GM23248 (cell line): ENCODE measurements at regions not wholly inside any gene's neighbourhood (a gene's known extent, or its start where the extent isn't known, plus 50 kb on each side); places are given as distances from the start of the nearest gene placed in this dataset.

Experiments used
- DNase-seq: peaks from one replicate; pipeline ENCODE4 v3.0.0-alpha.2; 2015
- H2AFZ ChIP-seq: fragments of 200-600 bp; sonication (generic); 2 replicates; pipeline ENCODE4 v1.6.1; 2016; ENCODE audit warnings: antibody characterized with exemption
- H3F3A ChIP-seq: fragments of 200-600 bp; sonication (generic); 2 replicates; pipeline ENCODE4 v1.6.1; 2016; ENCODE audit warnings: mild to moderate bottlenecking, antibody characterized with exemption, mixed run types; ENCODE audit not compliant: insufficient read depth
- H3K27ac ChIP-seq: fragments of 200-600 bp; sonication (generic); 2 replicates; pipeline ENCODE4 v1.5.1; 2016; ENCODE audit warnings: mild to moderate bottlenecking
- H3K27me3 ChIP-seq: fragments of 200-600 bp; sonication (generic); replicated peaks from 2 replicates; pipeline ENCODE4 v1.6.1; 2016; ENCODE audit warnings: mild to moderate bottlenecking; ENCODE audit not compliant: insufficient read depth
- H3K36me3 ChIP-seq: fragments of 200-600 bp; sonication (generic); 2 replicates; pipeline ENCODE4 v1.6.1; 2016; ENCODE audit warnings: low read depth, mild to moderate bottlenecking
- H3K4me1 ChIP-seq: fragments of 200-600 bp; sonication (generic); 2 replicates; pipeline ENCODE4 v1.6.1; 2016; ENCODE audit warnings: mild to moderate bottlenecking; ENCODE audit not compliant: insufficient read depth
- H3K4me2 ChIP-seq: fragments of 200-600 bp; sonication (generic); one replicate; pipeline ENCODE4 v1.6.1; 2016; ENCODE audit warnings: mild to moderate bottlenecking; ENCODE audit not compliant: unreplicated experiment
- H3K4me3 ChIP-seq: fragments of 200-600 bp; sonication (generic); 2 replicates; pipeline ENCODE4 v1.5.1; 2016; ENCODE audit warnings: mild to moderate bottlenecking
- H3K79me2 ChIP-seq: fragments of 200-600 bp; sonication (generic); 2 replicates; pipeline ENCODE4 v1.6.1; 2016; ENCODE audit warnings: mild to moderate bottlenecking; ENCODE audit not compliant: insufficient read depth
- H3K9ac ChIP-seq: fragments of 200-600 bp; sonication (generic); 2 replicates; pipeline ENCODE4 v1.6.1; 2016; ENCODE audit warnings: mild to moderate bottlenecking
- H3K9me2 ChIP-seq: fragments of 200-600 bp; sonication (generic); 2 replicates; pipeline ENCODE4 v1.6.1; 2016; ENCODE audit warnings: mixed run types, mild to moderate bottlenecking, moderate library complexity; ENCODE audit not compliant: insufficient read depth
- H3K9me3 ChIP-seq: fragments of 200-600 bp; sonication (generic); one replicate; pipeline ENCODE4 v1.6.1; 2017; ENCODE audit warnings: low read depth
- H4K20me1 ChIP-seq: fragments of 200-600 bp; sonication (generic); 2 replicates; pipeline ENCODE4 v1.6.0; 2016; ENCODE audit not compliant: insufficient read depth
- EZH2 ChIP-seq: fragments of 200-600 bp; sonication (generic); IDR thresholded peaks from 2 replicates; pipeline ENCODE4 v1.6.1; 2018; ENCODE audit warnings: antibody characterized with exemption, mild to moderate bottlenecking; ENCODE audit not compliant: insufficient read depth, poor library complexity, severe bottlenecking
- EZH2phosphoT487 ChIP-seq: fragments of 200-600 bp; sonication (generic); IDR thresholded peaks from 2 replicates; pipeline ENCODE4 v1.6.1; 2018; ENCODE audit warnings: antibody characterized with exemption, moderate library complexity, mild to moderate bottlenecking, low read depth; ENCODE audit not compliant: insufficient read depth
- WGBS, 2 experiments: methylation state at CpG; one replicate each; pipeline ENCODE4 v1.1.6; 2015 to 2017; ENCODE audit warnings: low lambda C conversion rate in 2 of 2, low coverage in 1 of 2; ENCODE audit errors: missing lambda C conversion rate in 2 of 2; 5-methylcytosine and 5-hydroxymethylcytosine counted together
- in situ Hi-C: fragments of 300-500 bp; cut with MboI; formaldehyde crosslinking; loops from 2 replicates; pipeline ENCODE4 v1.15.0; 2020

DNA sequence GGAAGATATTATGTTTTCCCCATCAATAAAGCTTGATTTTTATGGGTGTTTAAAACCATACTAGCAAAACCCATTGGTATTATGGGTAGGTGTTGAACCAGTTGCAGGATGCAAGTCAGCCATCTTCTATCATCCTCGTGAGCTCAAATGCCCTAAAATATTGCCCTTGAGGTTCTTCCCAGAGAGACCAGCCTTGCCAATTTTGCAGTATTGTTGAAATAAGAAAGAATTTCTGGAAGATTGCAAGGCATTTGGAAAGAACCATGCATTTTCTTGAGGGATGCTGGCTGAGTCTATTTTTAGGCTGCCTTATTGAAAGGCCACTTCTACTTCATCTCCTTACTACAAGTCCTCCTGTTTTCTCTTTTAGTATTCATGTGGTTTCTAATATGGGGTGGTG is 60.9 kb upstream of the SOD3 start:
- Histone ChIP-seq H3K4me2 (no peak overlapping the region), H3K4me3 (no peak overlapping the region), H2AFZ (no peak overlapping the region), H3F3A (peaks cover 7% of the 10 kb centered on the region), H3K27me3 (no peaks in the 10 kb centered on the region), H3K36me3 (no peaks in the 10 kb centered on the region), H3K9me3 (no peaks in the 10 kb centered on the region), H3K4me1 (0 out of 2 replicates have a peak, but pooled peaks cover 5% of the 10 kb centered on the region), H3K79me2 (no peaks in the 10 kb centered on the region), H3K9ac (no peak overlapping the region), H4K20me1 (no peaks in the 10 kb centered on the region), H3K9me2 (no peaks in the 10 kb centered on the region), H3K27ac (no peak overlapping the region)
- TF ChIP-seq EZH2 (no peak), EZH2phosphoT487 (no peak)
- 4 to 7% methylated on average over 1 of the region's 1 CpG for WGBS, 2 experiments
- in situ Hi-C loops, result no loop called here
- DNase-seq, result peak; percentile 48

DNA sequence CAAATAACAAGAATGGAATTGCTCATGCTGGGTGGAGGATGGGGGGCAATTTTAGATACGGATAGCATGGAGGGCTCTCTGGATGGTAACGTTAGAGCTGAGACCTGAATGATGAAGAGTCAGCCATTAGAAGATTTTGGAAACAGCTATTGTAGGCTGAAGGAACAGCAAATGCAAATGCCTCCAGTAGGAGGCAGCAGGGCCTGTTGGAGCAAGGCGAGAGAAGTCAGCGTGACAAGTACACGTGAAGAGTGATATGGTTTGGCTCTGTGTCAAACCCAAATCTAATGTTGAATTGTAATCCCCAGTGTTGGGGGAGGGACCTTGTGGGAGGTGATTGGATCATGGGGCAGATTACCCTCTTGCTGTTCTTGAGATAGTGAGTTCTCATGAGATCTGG is 59.3 kb upstream of the SOD3 start:
- no peak overlapping the region for H2AFZ ChIP-seq

DNA sequence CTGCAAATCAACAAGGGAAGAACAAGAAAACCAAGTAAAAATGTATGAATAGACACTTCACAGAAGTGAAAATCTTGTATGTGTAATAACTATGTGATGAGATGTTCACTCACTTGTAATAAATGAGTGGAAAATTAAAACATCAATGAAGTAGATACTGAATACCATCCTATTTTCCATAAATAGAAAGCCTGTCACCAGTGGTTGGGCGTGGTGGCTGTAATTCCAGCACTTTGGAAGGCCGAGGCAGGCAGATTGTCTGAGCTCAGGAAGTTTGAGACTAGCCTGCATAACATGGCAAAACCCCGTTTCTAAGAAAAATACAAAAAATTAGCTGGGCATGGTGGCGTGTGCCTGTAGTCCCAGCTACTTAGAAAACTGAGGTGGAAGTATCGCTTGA is 53.5 kb upstream of the SOD3 start:
- TF ChIP-seq EZH2, result no peak
- TF ChIP-seq EZH2phosphoT487, result no peak
- Histone ChIP-seq H2AFZ (peak overlapping the region; percentile 56), H3K79me2 (no peaks in the 10 kb centered on the region), H3K4me2 (peak overlapping the region; percentile 24), H4K20me1 (no peaks in the 10 kb centered on the region), H3K27ac (no peak overlapping the region), H3F3A (no peaks in the 10 kb centered on the region), H3K4me1 (peaks cover 11% of the 10 kb centered on the region), H3K9me3 (no peaks in the 10 kb centered on the region), H3K36me3 (no peaks in the 10 kb centered on the region), H3K9me2 (no peaks in the 10 kb centered on the region), H3K9ac (no peak overlapping the region), H3K27me3 (no peaks in the 10 kb centered on the region), H3K4me3 (no peak overlapping the region)
- in situ Hi-C loops, result no loop called here
- peak; percentile 16 for DNase-seq
- 10 to 20% methylated on average over 5 of the region's 5 CpGs for WGBS, 2 experiments

More for the DNA sequence above, 59.3 kb upstream of the SOD3 start:
- no peak for TF ChIP-seq EZH2phosphoT487
- TF ChIP-seq EZH2, result no peak
- in situ Hi-C loops, result no loop called here
- Histone ChIP-seq H3K4me2 (no peak overlapping the region), H3F3A (no peaks in the 10 kb centered on the region; the same call in 1 of the 2 replicates), H3K9me3 (no peaks in the 10 kb centered on the region), H3K9me2 (no peaks in the 10 kb centered on the region), H3K4me3 (no peak overlapping the region), H3K4me1 (0 out of 2 replicates have a peak, but pooled peaks cover 5% of the 10 kb centered on the region), H3K27me3 (no peaks in the 10 kb centered on the region), H3K9ac (no peak overlapping the region), H3K36me3 (no peaks in the 10 kb centered on the region), H4K20me1 (no peaks in the 10 kb centered on the region), H3K27ac (no peak overlapping the region), H3K79me2 (no peaks in the 10 kb centered on the region)
- DNase-seq, result peak; percentile 42
- WGBS, 2 experiments, result 61 to 68% methylated on average over 5 of the region's 5 CpGs

DNA sequence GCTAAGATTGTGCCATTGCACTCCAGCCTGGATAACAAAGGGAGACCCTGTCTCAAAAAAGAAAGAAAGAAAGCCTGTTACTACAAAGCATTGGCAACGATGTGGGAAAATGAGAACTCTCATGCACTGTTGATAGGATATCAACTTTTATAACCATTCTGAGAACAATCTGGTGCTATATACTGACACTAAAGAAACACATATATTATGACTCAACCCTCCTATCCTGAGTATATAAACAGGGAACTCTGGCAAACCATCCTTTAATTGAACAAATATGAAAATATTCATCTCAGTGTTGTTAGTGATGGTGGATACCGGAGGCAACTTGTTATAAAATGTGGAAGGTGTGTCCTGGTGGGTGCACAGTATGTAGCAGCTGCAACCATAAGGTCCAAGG is 53.0 kb upstream of the SOD3 start:
- H4K20me1 ChIP-seq, result no peaks in the 10 kb centered on the region
- no peak overlapping the region for H3K27ac ChIP-seq
- H3K36me3 ChIP-seq, result no peaks in the 10 kb centered on the region
- no peaks in the 10 kb centered on the region for H3K27me3 ChIP-seq
- H3K79me2 ChIP-seq, result no peaks in the 10 kb centered on the region
- H3K9me3 ChIP-seq, result no peaks in the 10 kb centered on the region
- H3F3A ChIP-seq, result no peaks in the 10 kb centered on the region
- no peak overlapping the region for H3K9ac ChIP-seq
- DNase-seq, result no peak
- 31 to 37% methylated on average over 2 of the region's 2 CpGs for WGBS, 2 experiments
- H3K4me3 ChIP-seq, result no peak overlapping the region
- H2AFZ ChIP-seq, result peak overlapping the region; percentile 56
- in situ Hi-C loops, result no loop called here
- H3K4me2 ChIP-seq, result peak overlapping the region; percentile 24
- TF ChIP-seq EZH2, result no peak
- no peak for TF ChIP-seq EZH2phosphoT487
- H3K4me1 ChIP-seq, result peaks cover 14% of the 10 kb centered on the region
- no peaks in the 10 kb centered on the region for H3K9me2 ChIP-seq

DNA sequence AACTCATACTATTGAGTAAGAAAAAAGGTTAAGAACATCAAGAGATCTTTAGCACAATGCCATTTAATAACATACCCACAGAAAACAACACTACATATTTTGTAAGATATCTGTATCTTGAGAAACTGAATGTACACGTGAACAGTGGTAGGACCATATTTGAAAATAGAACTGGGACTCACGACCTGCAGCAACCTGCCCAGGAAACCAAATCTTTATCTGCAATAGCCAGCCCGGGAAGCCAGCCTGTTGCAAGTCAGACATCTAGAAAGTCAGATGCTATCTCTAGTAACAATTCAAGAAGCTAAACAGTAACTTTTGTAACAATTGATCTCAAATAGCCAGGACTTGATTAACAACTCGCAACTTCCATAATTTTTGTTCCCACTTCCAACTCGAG is 52.6 kb upstream of the SOD3 start:
- no peak overlapping the region for H2AFZ ChIP-seq
- no peaks in the 10 kb centered on the region for H3K9me3 ChIP-seq
- H3K79me2 ChIP-seq, result no peaks in the 10 kb centered on the region
- H4K20me1 ChIP-seq, result no peaks in the 10 kb centered on the region
- peak overlapping the region; percentile 24 for H3K4me2 ChIP-seq
- no peak overlapping the region for H3K9ac ChIP-seq
- DNase-seq, result no peak
- no peak overlapping the region for H3K4me3 ChIP-seq
- TF ChIP-seq EZH2 (no peak), EZH2phosphoT487 (no peak)
- H3F3A ChIP-seq, result no peaks in the 10 kb centered on the region
- no peaks in the 10 kb centered on the region for H3K9me2 ChIP-seq
- H3K27ac ChIP-seq, result no peak overlapping the region
- in situ Hi-C loops, result no loop called here
- H3K27me3 ChIP-seq, result no peaks in the 10 kb centered on the region
- peaks cover 18% of the 10 kb centered on the region for H3K4me1 ChIP-seq
- 82 to 89% methylated on average over 5 of the region's 5 CpGs for WGBS, 2 experiments
- no peaks in the 10 kb centered on the region for H3K36me3 ChIP-seq
